HG03457 (cell line): ENCODE measurements at regions not wholly inside any gene's neighbourhood (a gene's known extent, or its start where the extent isn't known, plus 50 kb on each side); places are given as distances from the start of the nearest gene placed in this dataset.
"Not testable (repeated sequence)": the region's sequence is repeated elsewhere in the genome, so short reads cannot be mapped to it uniquely, and the experiment has no call there.

Source experiments
- ATAC-seq: cut with Tn5 transposase; IDR thresholded peaks from one replicate; pipeline ENCODE4 v1.9.1; 2021; ENCODE audit warnings: moderate number of reproducible peaks; ENCODE audit not compliant: unreplicated experiment

GRCh38 chr3:177249203-177249602 is 51.9 kb upstream of the TBL1XR1 start:
- ATAC-seq = no peak

GRCh38 chr3:177250151-177250550 is 52.9 kb upstream of the TBL1XR1 start:
- ATAC-seq = no peak

- no peak for ATAC-seq
Measured at GRCh38 chr3:177251755-177252154, 54.5 kb upstream of the TBL1XR1 start.

DNA sequence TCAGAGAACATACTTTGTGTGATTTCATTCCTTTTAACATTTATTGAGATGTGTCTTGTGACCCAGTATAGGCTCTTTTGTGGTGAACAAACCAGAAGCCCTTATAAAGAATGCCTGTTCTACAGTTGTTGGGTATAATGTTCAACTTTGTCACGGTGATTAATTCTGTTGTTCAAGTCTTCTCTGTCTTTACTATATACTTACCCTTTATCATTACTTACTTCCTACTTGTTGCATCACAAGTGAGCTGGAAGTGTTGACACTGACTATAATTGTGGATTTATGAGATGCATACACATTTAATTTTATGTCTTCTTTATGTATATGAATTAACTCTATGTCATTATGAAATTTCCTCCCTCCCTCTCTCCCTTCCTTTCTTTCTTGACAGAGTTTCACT is 59.7 kb upstream of the TBL1XR1 start:
- ATAC-seq = no peak

DNA sequence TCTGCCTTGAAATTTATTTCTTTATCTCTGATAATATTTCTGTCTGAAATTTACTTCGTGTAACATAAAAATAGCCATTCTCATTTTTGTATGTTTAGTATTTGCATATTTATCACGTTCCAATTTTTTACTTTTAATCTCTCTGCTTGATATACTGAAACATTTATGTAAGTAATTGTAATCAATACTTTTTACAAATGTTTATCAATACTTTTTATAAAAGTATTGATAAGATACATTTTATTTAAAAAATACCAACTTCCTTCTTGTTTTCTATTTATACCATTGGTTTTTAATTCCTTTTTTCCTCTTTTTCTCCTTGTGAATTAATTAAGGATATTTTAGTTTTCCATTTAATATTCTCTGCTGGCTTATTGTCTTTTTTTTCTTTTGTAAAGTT is 60.3 kb upstream of the TBL1XR1 start:
- ATAC-seq = no peak

DNA sequence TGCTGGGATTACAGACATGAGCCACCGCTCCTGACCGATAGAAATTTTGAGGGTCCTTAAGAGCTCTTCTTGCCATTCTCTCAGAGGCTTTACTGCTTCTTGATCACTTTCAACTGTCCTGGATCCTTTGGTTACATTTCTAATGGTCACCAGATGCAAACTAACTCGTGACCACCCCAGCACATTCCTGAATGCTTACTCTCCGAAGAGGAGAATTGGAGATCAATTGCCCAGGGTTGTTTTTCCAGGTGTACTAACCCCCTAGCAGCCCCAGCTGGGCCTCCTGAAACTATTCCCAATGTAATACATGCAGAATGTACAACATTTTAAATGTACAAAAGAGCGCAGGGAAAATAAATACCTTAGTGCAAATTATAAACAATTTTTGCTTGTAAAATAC is 65.1 kb upstream of the TBL1XR1 start:
- no peak for ATAC-seq

DNA sequence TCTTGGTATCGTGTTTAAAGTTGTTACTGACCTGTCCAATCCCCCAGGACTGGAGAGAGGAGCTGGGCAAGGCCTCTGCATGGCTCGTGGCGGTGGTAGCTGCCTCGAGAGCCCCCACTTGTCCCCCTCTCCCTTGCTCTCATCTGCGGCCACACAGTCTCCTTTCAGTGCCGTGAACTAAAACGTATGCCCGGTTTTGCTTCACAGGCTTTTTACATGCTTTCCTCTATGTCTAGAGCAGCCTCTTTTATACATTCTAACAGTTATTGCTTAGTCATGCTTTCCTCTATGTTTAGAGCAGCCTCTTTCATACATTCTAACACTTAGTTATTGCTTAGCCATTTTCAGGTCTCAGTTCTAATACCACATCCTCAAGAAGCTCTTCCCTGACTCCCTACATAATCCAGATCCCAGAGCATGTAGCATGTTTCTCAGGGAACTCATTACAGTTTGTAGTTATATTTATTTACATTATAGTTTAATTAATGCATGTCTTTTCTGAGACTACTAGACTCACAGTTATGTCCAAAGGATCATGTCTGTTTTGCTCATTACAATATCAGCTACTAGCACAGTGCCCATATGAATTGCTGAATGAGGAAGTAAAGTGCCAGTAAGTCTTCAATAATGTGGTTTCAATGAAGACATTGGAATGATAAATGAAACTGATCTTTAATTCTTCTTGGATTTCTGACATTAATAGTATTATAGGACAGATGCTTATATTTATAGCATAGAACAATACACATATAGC is 66.5 kb upstream of the TBL1XR1 start:
- no peak for ATAC-seq

GRCh38 chr3:177271811-177272501 is 74.7 kb upstream of the TBL1XR1 start:
- ATAC-seq = not testable (repeated sequence)

DNA sequence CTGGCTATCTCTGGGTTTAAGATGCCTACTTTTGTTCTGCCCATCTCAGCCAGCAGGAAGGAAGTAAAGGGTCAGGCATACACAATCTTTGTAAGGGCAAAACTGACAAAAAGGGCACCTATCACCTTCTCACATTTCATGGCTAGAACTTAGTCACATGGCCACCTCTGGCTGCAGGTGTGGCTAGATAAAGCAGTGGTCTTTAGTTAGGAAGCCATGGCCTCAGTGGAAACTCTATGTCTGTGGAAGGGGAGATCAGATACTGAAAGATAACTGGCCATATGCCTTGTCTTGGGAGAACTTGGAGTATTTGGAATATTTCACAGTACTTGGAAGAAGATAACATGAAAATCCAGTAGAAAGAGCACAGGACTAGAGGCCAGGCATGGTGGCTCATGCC is 80.7 kb upstream of the TBL1XR1 start:
- ATAC-seq = no peak

- no peak for ATAC-seq
Measured at GRCh38 chr3:177279118-177279815, 82.0 kb upstream of the TBL1XR1 start.

DNA sequence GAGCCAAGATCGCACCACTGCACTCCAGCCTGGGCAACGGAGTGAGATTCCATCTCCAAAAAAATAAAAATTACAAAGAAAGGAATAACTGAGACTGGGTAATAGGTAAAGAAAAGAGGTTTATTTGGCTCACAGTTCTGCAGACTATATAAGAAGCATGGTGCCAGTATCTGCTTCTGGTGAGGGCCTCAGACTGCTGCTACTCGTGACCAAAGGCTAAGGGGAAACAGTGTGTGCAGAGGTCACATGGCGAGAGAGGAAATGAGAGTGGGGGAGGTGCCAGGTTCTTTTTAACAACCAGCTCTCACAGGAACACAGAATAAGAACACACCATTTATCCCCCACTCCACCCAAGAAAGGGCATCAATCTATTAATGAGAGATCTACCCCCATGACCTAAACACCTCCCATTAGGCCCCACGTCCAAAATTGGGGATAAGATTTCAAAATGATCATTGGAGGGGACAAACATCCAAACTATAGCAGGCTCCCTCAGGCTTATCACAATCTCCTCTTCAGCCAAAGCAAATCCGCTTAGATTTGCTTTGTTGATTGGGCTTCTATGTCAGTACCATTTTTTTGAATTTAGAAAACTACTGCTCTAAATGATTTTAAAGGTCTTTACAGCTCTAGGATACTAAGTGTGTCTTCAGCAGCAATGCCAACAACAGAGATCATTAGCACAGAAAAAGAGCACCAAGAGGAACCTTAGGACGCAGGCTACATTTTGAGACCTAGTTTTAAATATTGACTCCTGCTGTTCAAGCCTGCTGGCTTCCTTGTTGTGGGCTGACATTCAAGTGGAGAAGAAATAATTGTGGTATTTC is 84.2 kb upstream of the TBL1XR1 start:
- ATAC-seq = no peak

GRCh38 chr3:177282119-177282655 is 84.9 kb upstream of the TBL1XR1 start:
- ATAC-seq = no peak

GRCh38 chr3:177283983-177284382 is 86.7 kb upstream of the TBL1XR1 start:
- no peak for ATAC-seq

DNA sequence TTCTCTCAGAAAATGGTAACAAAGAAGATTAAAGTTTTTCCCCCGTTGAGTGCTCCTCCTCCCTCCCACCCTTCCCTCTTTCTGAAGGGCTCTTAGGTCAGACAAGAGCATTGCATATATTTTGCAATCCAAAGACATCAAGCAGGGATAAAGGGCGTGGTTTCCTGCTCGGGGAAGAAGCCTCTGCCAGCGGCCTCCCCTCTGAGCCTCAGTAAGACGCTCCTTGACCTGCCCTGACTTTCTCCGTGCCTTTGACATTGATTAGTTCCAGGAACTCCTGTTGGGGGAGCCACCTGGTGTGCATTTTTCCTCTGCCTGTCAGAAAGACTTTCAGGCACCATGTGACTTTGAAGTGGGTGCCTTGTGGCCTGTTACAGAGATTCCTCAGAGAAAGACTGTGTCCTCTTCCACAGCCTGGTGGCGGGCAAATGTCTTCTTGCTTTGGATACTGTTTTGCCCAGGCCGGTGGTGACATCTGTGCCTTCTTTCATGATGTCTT is 87.2 kb upstream of the TBL1XR1 start:
- no peak for ATAC-seq

GRCh38 chr3:177286034-177286433 is 88.8 kb upstream of the TBL1XR1 start:
- ATAC-seq = no peak

DNA sequence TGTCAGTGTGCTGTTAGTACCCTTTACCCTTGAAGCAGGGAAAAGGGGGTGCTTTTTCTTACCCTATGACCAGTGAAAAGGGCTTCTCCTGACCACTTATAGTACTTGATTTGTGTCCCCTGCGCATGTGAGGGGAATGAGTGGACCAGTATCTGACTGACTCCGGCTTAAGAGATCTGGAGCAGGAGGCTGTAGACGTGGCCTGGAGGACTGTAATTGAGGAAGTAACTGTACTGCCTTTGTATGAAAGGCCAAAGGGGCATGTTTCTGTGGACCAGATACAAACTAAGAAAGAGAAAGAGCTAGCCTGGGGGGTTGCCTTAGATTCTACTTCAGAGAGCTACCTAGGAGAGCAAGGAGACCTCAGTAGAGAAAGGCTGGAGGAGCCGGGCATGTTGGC is 89.9 kb upstream of the TBL1XR1 start:
- ATAC-seq = no peak

- no peak for ATAC-seq
Measured at GRCh38 chr3:177290633-177291032, 93.4 kb upstream of the TBL1XR1 start.

DNA sequence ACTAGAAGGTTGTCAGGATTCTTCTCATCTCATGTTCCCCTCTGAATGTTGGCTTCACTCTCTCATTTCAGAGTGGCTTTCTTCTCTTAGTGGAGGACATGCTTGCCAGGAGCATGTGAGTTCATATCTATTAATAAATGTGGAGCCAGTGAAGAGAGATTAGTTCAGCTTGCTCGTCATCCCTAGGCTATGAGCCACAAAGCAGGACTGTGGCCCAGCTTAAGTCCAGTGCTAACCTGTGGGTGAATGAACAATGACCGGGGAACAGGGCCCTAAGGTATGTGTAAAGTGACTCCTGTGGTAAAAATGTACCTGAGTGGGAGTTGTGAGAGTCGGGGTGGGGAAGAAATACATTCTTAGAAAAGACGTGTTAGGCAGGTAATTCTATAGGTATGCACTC is 96.9 kb upstream of the TBL1XR1 start:
- no peak for ATAC-seq

DNA sequence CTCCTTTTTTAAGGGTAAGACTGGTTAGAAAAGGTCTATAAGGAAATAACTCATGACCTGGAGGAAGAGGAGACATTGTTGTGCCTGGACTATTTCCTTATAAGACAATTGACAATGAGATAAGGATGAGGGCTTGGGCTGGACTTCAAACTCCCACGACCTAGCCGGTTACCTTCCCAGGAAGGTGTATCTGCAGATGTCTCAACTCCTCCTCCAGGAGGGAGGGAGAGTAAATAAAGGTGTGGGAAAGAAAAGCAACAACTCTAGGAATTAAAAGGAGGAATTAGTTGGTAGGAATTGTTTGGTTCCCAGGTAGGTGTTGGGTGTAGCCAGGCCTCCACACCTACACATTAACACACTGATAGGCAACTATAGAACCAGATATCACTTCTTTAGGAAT is 97.8 kb upstream of the TBL1XR1 start:
- no peak for ATAC-seq

GRCh38 chr3:177299250-177299649 is 102.0 kb upstream of the TBL1XR1 start:
- ATAC-seq = no peak
